Memory B cell (primary cell): ENCODE measurements at regions not wholly inside any gene's neighbourhood (a gene's known extent, or its start where the extent isn't known, plus 50 kb on each side); places are given as distances from the start of the nearest gene placed in this dataset.
"Not testable (repeated sequence)": the region's sequence is repeated elsewhere in the genome, so short reads cannot be mapped to it uniquely, and the experiment has no call there.

Source experiments
- ATAC-seq: fragments of 150-1000 bp; cut with Tn5 transposase; 2 replicates; pipeline ENCODE4 v1.10.0; 2021; ENCODE audit warnings: low read depth, mild to moderate bottlenecking, moderate library complexity
- DNase-seq, 2 donors: peaks; one replicate each; pipeline ENCODE4 v3.0.0; 2022; ENCODE audit warnings: low spot score in 2 of 2
- H3K27ac Mint-ChIP-seq: one replicate; pipeline ENCODE4 v1.8.0; 2022; ENCODE audit warnings: mild to moderate bottlenecking, moderate library complexity, mixed read lengths
- H3K27me3 Mint-ChIP-seq: one replicate; pipeline ENCODE4 v1.8.0; 2022; ENCODE audit warnings: mixed read lengths
- H3K36me3 Mint-ChIP-seq: one replicate; pipeline ENCODE4 v1.8.0; 2022; ENCODE audit warnings: mild to moderate bottlenecking, mixed read lengths
- H3K4me1 Mint-ChIP-seq: one replicate; pipeline ENCODE4 v1.8.0; 2022; ENCODE audit warnings: mixed read lengths
- H3K4me3 Mint-ChIP-seq: one replicate; pipeline ENCODE4 v1.8.0; 2022; ENCODE audit warnings: mild to moderate bottlenecking, moderate library complexity, mixed read lengths
- H3K9me3 Mint-ChIP-seq: one replicate; pipeline ENCODE4 v1.8.0; 2022; ENCODE audit warnings: mixed read lengths

DNA sequence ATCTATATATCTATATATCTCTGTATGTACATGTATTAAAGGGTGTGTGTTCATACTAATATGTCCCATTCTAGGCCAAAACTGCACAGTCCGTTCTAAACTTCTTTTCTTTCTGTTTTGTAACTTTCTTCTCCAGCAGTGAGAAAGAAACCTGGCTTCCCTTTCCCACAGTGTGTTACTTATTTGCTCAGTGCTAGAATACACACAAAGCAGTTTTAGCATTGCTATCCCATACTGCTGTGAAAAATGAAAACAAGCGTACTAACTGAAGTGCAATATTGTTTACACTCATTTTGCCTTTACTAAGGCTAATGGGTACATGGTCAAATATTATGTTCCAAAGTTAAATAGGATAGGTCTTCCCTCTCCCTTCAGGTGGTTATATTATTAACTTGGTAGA lies 163.9 kb downstream of the LEPR start:
- no peaks in the 10 kb centered on the region for H3K36me3 Mint-ChIP-seq
- H3K27me3 Mint-ChIP-seq = peaks cover 1% of the 10 kb centered on the region
- H3K4me3 Mint-ChIP-seq = no peak overlapping the region
- H3K9me3 Mint-ChIP-seq = peaks cover 3% of the 10 kb centered on the region
- ATAC-seq = no peak
- no peaks in the 10 kb centered on the region for H3K4me1 Mint-ChIP-seq
- no peak for DNase-seq
- no peak overlapping the region for H3K27ac Mint-ChIP-seq

DNA sequence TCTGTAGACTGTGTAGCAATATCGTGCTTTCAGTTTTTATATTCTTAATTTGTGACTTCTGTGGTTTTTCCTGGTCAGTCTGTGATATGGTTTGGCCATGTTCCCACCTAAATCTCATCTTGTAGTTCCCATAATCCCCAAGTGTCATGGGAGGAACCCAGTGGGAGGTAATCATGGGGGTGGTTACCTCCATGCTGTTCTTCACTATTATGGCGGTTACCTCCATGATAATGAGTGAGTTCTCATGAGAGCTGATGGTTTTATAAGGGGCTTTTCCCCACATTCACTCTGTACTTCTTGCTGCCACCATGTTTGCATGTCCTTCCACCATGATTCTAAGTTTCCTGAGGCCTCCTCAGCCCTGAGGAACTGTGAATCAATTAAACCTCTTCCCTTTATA lies 169.8 kb downstream of the LEPR start:
- no peak for ATAC-seq
- Mint-ChIP-seq H3K9me3 (no peaks in the 10 kb centered on the region), H3K36me3 (no peaks in the 10 kb centered on the region), H3K4me3 (no peak overlapping the region), H3K27ac (no peak overlapping the region), H3K27me3 (peaks cover 2% of the 10 kb centered on the region), H3K4me1 (no peaks in the 10 kb centered on the region)
- DNase-seq = no peak

DNA sequence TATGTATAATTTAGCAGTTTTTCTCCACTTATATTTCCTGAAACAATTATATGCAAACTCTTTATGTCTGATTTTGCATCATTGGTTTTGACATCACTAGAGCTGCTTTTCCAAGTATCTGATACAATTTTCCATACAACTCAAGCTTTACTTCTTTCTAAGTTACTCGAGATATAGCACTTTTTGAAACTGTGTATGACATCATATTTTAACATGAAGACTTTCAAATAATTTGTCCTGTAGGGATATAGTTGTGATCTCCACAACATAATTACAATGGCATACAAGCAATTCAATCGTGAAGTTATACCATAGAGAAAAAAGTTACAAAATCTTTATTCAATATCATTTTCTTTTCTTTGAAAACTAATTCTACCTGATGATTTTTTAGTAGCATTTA lies 173.0 kb downstream of the LEPR start:
- H3K27me3 Mint-ChIP-seq = peaks cover 2% of the 10 kb centered on the region
- H3K4me3 Mint-ChIP-seq = no peak overlapping the region
- H3K9me3 Mint-ChIP-seq = no peaks in the 10 kb centered on the region
- no peak for DNase-seq
- H3K4me1 Mint-ChIP-seq = no peaks in the 10 kb centered on the region
- no peak overlapping the region for H3K27ac Mint-ChIP-seq
- no peaks in the 10 kb centered on the region for H3K36me3 Mint-ChIP-seq
- ATAC-seq = no peak

DNA sequence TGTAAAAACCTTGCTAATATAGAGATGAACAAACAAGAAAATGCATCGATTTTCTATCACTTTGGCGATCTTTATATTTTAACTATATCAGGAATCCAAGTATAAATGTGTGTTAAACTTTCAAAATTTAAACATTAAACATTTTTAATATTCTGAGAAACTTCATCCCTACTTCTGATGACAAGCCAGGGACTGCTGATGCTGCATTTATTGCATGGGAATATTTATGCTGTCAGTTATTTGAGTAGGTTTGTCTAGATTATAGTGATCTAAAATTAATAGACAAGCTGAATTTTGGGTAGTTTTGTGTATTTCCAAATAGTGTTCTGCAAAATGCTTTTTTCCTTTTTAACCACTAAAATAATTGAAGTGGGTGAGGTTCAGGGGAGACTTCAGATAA lies 175.3 kb downstream of the LEPR start:
- no peak for DNase-seq
- Mint-ChIP-seq H3K4me1 (no peaks in the 10 kb centered on the region), H3K36me3 (no peaks in the 10 kb centered on the region)

DNA sequence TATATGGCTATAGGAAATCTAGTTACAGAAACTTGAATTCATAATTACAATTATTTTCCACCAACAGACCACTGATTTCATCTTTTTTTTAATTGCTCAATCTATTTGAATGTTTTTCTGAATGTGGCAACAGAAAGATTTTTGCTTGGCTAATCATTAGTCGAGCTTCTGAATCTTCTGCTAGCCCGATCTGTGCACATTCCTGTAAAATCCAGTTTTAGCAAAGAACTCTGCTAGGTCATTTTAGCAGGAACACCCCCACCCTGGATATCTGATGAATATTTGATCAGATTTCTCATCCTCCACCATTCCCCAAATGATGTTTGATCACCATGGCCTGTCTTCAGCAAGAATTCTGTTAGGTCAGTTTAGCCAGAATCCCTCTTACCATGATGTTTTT lies 176.3 kb downstream of the LEPR start:
- ATAC-seq (no peak), DNase-seq (no peak)
- no peaks in the 10 kb centered on the region for H3K36me3 Mint-ChIP-seq
- no peak overlapping the region for H3K4me3 Mint-ChIP-seq
- H3K27ac Mint-ChIP-seq = no peak overlapping the region
- peaks cover 2% of the 10 kb centered on the region for H3K27me3 Mint-ChIP-seq
- no peaks in the 10 kb centered on the region for H3K9me3 Mint-ChIP-seq
- no peaks in the 10 kb centered on the region for H3K4me1 Mint-ChIP-seq

More for the DNA sequence above, 175.3 kb downstream of the LEPR start:
- no peak for ATAC-seq
- H3K9me3 Mint-ChIP-seq = no peaks in the 10 kb centered on the region
- peaks cover 2% of the 10 kb centered on the region for H3K27me3 Mint-ChIP-seq
- H3K27ac Mint-ChIP-seq = no peak overlapping the region
- no peak overlapping the region for H3K4me3 Mint-ChIP-seq

DNA sequence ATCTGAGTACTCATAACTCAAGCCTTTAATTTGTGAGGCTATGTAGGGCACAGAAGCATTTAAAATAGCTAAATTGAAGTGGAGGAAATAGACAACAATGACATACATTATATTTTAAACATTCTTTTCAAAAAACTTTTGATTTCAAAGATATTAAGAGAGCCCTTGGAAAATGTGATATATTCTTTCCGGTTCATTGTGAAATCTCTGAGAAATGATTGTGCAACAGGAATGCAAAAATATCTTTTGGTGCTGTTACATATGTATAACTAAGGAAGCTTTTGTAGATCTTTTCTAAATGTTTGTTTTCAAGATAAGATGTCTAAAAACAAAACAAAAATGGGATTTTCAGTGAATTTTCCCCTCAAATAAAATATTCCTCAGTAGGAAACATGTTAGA lies 185.2 kb downstream of the LEPR start:
- H3K27ac Mint-ChIP-seq = no peak overlapping the region

DNA sequence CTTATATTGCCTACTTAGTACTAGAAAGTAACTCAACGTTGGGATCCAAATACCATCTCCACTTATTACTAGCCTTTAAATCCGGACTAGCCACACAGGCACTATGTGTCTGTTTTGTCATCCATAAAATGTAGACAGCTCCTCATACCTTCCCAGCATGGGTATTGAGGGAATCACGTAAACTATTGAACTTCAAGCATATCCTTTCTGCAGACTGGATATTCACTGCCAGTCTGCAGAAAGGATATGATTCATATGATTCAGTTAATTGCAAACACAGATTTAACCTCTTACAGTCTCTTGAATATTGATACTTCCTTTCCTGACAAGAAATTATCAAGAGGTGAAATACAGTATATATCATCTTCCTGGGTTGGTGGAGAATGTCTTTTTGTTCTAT lies 186.0 kb downstream of the LEPR start:
- Mint-ChIP-seq H3K4me1 (peaks cover 6% of the 10 kb centered on the region), H3K27ac (no peak overlapping the region), H3K9me3 (no peaks in the 10 kb centered on the region), H3K36me3 (no peaks in the 10 kb centered on the region), H3K27me3 (no peaks in the 10 kb centered on the region), H3K4me3 (no peak overlapping the region)
- ATAC-seq (no peak), DNase-seq (no peak)

More for the DNA sequence above, 185.2 kb downstream of the LEPR start:
- Mint-ChIP-seq H3K9me3 (no peaks in the 10 kb centered on the region), H3K27me3 (no peaks in the 10 kb centered on the region), H3K4me1 (peaks cover 6% of the 10 kb centered on the region), H3K4me3 (no peak overlapping the region), H3K36me3 (no peaks in the 10 kb centered on the region)
- ATAC-seq (no peak), DNase-seq (no peak)

DNA sequence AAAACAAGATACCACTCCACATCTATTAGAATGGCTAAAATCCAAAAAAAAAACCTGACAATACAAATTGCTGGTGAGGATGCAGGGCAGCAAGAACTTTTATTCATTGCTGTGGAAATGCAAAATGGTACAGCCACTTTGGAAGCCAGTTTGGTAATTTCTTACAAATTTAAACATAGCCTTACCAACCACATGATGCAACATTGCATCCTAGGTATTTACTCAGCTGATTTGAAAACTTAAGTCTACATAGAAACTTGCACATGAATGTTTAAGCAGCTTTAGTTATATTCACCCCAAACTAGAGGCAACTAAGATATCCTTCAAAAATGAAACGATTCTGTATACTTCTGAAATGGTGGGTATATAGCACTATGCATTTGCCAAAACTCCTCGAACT lies 178.8 kb upstream of the PDE4B start:
- no peaks in the 10 kb centered on the region for H3K9me3 Mint-ChIP-seq
- no peak overlapping the region for H3K27ac Mint-ChIP-seq
- H3K36me3 Mint-ChIP-seq = no peaks in the 10 kb centered on the region
- no peak for ATAC-seq
- H3K4me3 Mint-ChIP-seq = no peak overlapping the region
- no peaks in the 10 kb centered on the region for H3K4me1 Mint-ChIP-seq
- H3K27me3 Mint-ChIP-seq = peaks cover 3% of the 10 kb centered on the region
- no peak for DNase-seq

DNA sequence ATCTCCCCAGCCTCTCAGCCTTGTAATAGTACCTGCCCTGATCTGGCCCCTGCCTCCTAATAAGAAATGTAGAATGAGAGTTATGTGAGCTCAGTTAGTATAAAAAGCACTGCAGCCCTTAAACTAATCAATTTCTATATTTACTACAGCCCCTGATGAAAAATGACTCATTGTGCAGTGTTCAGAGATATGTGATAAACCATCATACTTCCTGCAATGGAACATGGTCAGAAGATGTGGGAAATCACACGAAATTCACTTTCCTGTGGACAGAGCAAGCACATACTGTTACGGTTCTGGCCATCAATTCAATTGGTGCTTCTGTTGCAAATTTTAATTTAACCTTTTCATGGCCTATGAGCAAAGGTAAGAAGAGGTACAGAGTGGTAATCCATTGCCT lies 176.8 kb upstream of the PDE4B start:
- Mint-ChIP-seq H3K9me3 (no peaks in the 10 kb centered on the region), H3K27me3 (peaks cover 3% of the 10 kb centered on the region), H3K4me3 (no peak overlapping the region), H3K27ac (no peak overlapping the region), H3K36me3 (no peaks in the 10 kb centered on the region), H3K4me1 (no peaks in the 10 kb centered on the region)
- ATAC-seq = no peak
- DNase-seq = no peak

DNA sequence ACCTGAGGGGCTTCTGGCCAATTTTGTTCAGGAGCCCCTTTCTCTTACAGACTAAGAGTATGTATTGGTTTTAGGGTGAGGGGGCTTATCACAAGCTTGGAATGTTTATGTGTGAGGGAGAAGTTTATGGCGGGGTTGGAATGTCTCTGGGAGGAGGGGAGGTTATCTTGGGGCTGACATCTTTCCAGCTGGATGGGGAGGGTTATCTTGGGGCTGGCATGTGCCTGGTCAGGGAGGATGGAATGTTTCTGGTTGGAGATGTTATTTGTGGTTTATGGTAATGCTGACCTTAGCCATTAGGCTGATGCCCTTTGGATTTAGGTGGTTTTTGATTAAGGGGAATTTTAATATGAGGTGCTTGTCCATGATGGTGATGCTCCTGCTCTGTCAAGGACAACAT lies 171.0 kb upstream of the PDE4B start:
- not testable (repeated sequence) for H3K4me1 Mint-ChIP-seq, H3K4me3 Mint-ChIP-seq, H3K9me3 Mint-ChIP-seq, H3K27me3 Mint-ChIP-seq, DNase-seq, ATAC-seq, H3K27ac Mint-ChIP-seq, H3K36me3 Mint-ChIP-seq

DNA sequence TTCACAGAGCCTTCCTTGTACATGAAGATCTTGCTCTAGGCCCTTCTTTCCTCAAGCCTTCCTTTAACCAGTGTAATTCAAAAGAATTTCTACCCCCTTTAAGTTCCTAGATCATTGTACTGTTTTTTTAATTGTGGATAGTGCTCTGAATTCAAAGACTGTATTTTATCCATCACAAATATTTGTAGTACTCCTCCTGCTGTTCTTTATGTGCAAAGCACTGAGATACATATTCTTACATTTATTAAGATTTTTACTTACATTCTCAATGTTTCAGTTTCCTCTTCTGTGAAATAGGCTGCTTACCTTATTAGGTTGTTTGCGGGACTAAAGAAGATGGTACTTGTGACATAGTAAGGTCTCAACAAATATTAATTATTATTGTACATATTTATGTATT lies 168.8 kb upstream of the PDE4B start:
- ATAC-seq (no peak), DNase-seq (no peak)
- H3K27me3 Mint-ChIP-seq = no peaks in the 10 kb centered on the region
- H3K9me3 Mint-ChIP-seq = no peaks in the 10 kb centered on the region
- no peak overlapping the region for H3K4me3 Mint-ChIP-seq
- H3K27ac Mint-ChIP-seq = no peak overlapping the region
- no peaks in the 10 kb centered on the region for H3K36me3 Mint-ChIP-seq
- H3K4me1 Mint-ChIP-seq = no peaks in the 10 kb centered on the region

DNA sequence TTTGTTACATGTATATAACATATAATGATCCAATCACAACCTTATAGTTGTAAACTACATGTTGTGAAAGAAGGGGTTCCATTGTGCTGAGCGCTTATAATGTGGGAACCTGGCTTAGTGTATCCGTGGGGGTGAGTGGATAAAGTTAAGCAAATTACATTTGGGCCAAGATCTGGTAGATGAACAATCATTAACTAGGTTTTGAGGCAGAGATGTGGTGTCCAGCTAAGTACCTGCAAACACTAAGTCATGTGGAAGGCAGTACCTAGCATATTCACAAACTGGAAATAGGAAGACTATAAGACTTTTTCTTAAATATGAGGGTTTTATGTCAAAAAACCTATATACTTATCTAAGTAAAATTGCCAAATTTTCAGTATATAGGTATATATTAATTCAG lies 167.2 kb upstream of the PDE4B start:
- ATAC-seq (no peak), DNase-seq (no peak)
- Mint-ChIP-seq H3K27me3 (peaks cover 2% of the 10 kb centered on the region), H3K36me3 (no peaks in the 10 kb centered on the region), H3K4me3 (no peak overlapping the region), H3K4me1 (no peaks in the 10 kb centered on the region), H3K27ac (no peak overlapping the region), H3K9me3 (no peaks in the 10 kb centered on the region)

DNA sequence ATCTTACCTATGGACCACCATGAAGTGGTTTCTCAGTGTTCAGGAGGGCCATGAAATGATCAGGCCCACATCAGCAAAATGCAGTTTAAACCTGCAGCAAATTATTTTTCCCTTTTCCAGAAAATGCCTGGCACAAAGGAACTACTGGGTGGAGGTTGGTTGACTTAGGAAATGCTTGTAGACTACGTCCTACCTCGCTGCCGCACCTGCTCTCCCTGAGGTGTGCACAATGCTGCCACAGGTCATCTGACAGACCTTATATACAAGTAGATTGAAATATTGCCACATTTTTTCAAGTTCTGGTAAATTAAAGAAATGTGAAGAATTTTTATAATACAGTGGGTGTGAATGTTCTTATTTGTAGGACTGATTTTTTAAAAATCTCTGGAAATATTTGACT lies 166.7 kb upstream of the PDE4B start:
- H3K4me1 Mint-ChIP-seq = no peaks in the 10 kb centered on the region
- H3K4me3 Mint-ChIP-seq = no peak overlapping the region
- H3K9me3 Mint-ChIP-seq = no peaks in the 10 kb centered on the region
- ATAC-seq = no peak
- H3K27me3 Mint-ChIP-seq = peaks cover 2% of the 10 kb centered on the region
- no peak overlapping the region for H3K27ac Mint-ChIP-seq
- no peaks in the 10 kb centered on the region for H3K36me3 Mint-ChIP-seq
- no peak for DNase-seq

DNA sequence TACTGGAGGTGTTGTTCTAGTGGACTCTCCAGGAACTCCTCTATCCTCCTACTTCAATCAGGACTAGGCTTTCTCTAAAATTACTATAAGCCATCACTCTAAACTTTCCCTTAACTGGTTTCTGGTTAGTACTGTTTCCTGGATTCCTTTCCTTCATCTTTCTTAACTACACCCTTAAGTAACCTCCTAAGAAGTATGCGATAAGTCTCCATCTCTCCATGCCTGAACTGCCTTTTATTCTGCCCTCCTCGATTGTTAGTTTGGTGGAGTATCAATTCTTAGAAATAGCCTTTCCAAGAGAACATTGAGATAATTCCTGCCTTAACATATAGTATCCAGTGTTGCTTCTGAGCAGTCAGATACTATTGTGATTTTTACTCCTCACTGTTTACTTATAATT lies 162.9 kb upstream of the PDE4B start:
- Mint-ChIP-seq H3K9me3 (no peaks in the 10 kb centered on the region), H3K27ac (no peak overlapping the region), H3K4me1 (no peaks in the 10 kb centered on the region), H3K27me3 (peaks cover 2% of the 10 kb centered on the region), H3K36me3 (no peaks in the 10 kb centered on the region), H3K4me3 (no peak overlapping the region)
- DNase-seq (no peak), ATAC-seq (no peak)

DNA sequence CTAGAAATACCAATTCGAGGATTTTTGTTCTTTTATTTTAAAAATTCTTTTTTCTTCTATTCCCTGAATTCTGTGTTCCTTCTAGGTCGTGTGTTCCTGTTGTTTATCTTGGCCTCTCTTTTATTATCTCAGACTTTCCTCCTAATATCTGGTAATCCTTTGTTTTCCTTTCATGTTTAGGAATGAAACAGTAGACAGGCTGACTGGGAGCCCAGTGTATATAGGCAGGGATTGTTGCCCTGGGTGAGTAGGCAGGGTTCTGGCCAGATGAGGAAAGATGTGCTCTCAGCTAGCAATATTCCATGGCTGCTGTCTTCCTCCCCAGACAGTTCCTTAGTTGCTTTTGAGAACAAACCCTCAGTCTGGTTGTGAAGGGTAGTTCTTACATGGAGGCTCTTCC lies 161.8 kb upstream of the PDE4B start:
- Mint-ChIP-seq H3K27me3 (peaks cover 2% of the 10 kb centered on the region), H3K36me3 (no peaks in the 10 kb centered on the region), H3K4me1 (no peaks in the 10 kb centered on the region), H3K27ac (no peak overlapping the region), H3K9me3 (no peaks in the 10 kb centered on the region), H3K4me3 (no peak overlapping the region)
- DNase-seq = no peak
- no peak for ATAC-seq

DNA sequence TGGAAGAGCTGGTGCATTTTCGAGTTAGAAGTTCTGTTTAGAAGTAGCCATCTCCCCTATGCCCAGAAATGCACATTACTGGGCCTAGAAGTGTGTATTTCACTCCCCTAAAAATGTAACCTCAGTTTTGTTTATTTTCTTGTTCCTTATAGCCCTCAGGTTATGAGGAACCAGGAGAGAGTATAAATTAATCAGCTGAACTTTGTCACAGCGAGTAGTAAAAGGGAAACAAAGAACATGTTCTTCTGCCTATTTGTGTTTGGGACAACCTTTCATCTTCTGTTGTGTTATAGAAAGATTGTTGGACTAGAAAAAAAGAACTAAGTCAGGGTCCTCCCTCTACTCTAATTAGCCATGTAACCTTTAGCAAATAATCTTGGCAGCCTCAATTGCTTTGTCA lies 160.5 kb upstream of the PDE4B start:
- no peak for ATAC-seq
- no peak for DNase-seq
- Mint-ChIP-seq H3K4me1 (no peaks in the 10 kb centered on the region), H3K36me3 (no peaks in the 10 kb centered on the region), H3K27me3 (peaks cover 2% of the 10 kb centered on the region), H3K27ac (no peak overlapping the region), H3K9me3 (no peaks in the 10 kb centered on the region), H3K4me3 (no peak overlapping the region)
